ENCODE measurements at regions not wholly inside any gene's neighbourhood (a gene's known extent, or its start where the extent isn't known, plus 50 kb on each side); places are given as distances from the start of the nearest gene placed in this dataset.

- ChIA-PET CTCF (ENCODE audit: partially characterized antibody) (no interaction called here), POLR2A (ENCODE audit: partially characterized antibody) (no interaction called here)
- H3K56ac ChIP-seq (replicated peaks; ENCODE audit: insufficient read length, low read depth, low read length), result no peak overlapping the region
- H3K23me2 ChIP-seq (ENCODE audit: low read depth, low read length), result no peaks in the 10 kb centered on the region
- H3K18ac ChIP-seq (ENCODE audit: extremely low read depth, low read length), result no peak overlapping the region
- H4K5ac ChIP-seq (ENCODE audit: insufficient read length, low read depth, low read length), result no peak overlapping the region
- no peak overlapping the region for H3K4me3 ChIP-seq (ENCODE audit: extremely low read depth in 1 of 4, insufficient read depth in 2 of 4, low read depth in 3 of 4, low read length in 4 of 4)
- no peaks in the 10 kb centered on the region for H3K9me3 ChIP-seq (ENCODE audit: insufficient read depth in 2 of 2, low read depth in 1 of 2, low read length in 1 of 2)
- H3K79me1 ChIP-seq (ENCODE audit: low read depth, low read length), result no peaks in the 10 kb centered on the region
- H4K20me1 ChIP-seq (replicated peaks in 1 of 2; ENCODE audit: control insufficient read depth in 1 of 2, insufficient read depth in 2 of 2, low read length in 2 of 2), result no peaks in the 10 kb centered on the region
- no peak overlapping the region for H2BK15ac ChIP-seq (ENCODE audit: low read length)
- no peak overlapping the region for H2AFZ ChIP-seq (ENCODE audit: low read length)
- no peaks in the 10 kb centered on the region for H3K36me3 ChIP-seq (ENCODE audit: control insufficient read depth in 2 of 4, insufficient read depth in 4 of 4, low read length in 3 of 4)
- no peak for FAIRE-seq
- WGBS, 2 experiments (ENCODE audit: extremely low coverage in 1 of 2, insufficient coverage in 1 of 2, insufficient read length in 1 of 2, insufficient replicate concordance in 2 of 2, low coverage in 1 of 2, low lambda C conversion rate in 2 of 2, missing lambda C conversion rate in 1 of 2), result 90% methylated on average over 1 of the region's 1 CpG; no CpG with 5 or more reads in 1 of the 2 experiments
- no peak overlapping the region for H2AK5ac ChIP-seq (ENCODE audit: low read depth, low read length)
- H2BK120ac ChIP-seq (replicated peaks; ENCODE audit: low read depth, low read length), result no peak overlapping the region
- H4K8ac ChIP-seq (ENCODE audit: extremely low read depth, insufficient read depth, low read length), result no peak overlapping the region
- H2BK12ac ChIP-seq (ENCODE audit: low read depth, low read length), result no peak overlapping the region
- no peak overlapping the region for H2BK20ac ChIP-seq (ENCODE audit: low read length)
- no peak overlapping the region for H3K23ac ChIP-seq (ENCODE audit: insufficient read length)
- no peaks in the 10 kb centered on the region for H3K79me2 ChIP-seq (ENCODE audit: control insufficient read depth in 1 of 2, insufficient read depth in 2 of 2, low read length in 2 of 2)
- no peak overlapping the region for H3K9ac ChIP-seq (replicated peaks in 1 of 4; ENCODE audit: extremely low read depth in 1 of 4, low read depth in 3 of 4, low read length in 3 of 4)
- no peak overlapping the region for H3K4me2 ChIP-seq (ENCODE audit: insufficient read depth in 1 of 2, low read depth in 2 of 2, low read length in 2 of 2)
- no peak overlapping the region for H3K27ac ChIP-seq (ENCODE audit: low read depth, low read length)
- H3K4me1 ChIP-seq (replicated peaks in 1 of 4; ENCODE audit: control insufficient read depth in 3 of 4, insufficient read depth in 4 of 4, low read length in 3 of 4), result peaks cover 0 to 3% (median 0%) of the 10 kb centered on the region in 4 experiments; a peak in 1 of 7 replicates
- H2BK5ac ChIP-seq (ENCODE audit: low read depth, low read length), result no peak overlapping the region
- no peaks in the 10 kb centered on the region for H3K27me3 ChIP-seq (replicated peaks in 1 of 4; ENCODE audit: control insufficient read depth in 3 of 4, extremely low read depth in 1 of 4, insufficient read depth in 3 of 4, low read length in 3 of 4)
- no peak for DNase-seq (ENCODE audit: low read depth in 1 of 2, low spot score in 2 of 2)
- H3K4ac ChIP-seq (replicated peaks; ENCODE audit: insufficient read length, low read depth, low read length), result no peak overlapping the region
- TF ChIP-seq GABPA (IDR thresholded peaks at IDR 0.05; ENCODE audit: borderline replicate concordance, insufficient read depth, low read length), result no peak
- no peak for TF ChIP-seq SP2 (IDR thresholded peaks at IDR 0.05; ENCODE audit: low read length)
- TF ChIP-seq RNF2 (IDR thresholded peaks at IDR 0.05; ENCODE audit: borderline replicate concordance, low read depth, low read length, missing control alignments, poor library complexity, severe bottlenecking), result no peak
- TF ChIP-seq FOSL1 (IDR thresholded peaks at IDR 0.05; ENCODE audit: insufficient read depth, low read depth, low read length), result no peak
- no peak for TF ChIP-seq TCF12 (IDR thresholded peaks at IDR 0.05; ENCODE audit: low read depth, low read length)
- no peak overlapping the region for H3K14ac ChIP-seq (ENCODE audit: insufficient read length)
- no peak overlapping the region for H4K91ac ChIP-seq (replicated peaks; ENCODE audit: insufficient read length, low read length)
Observed at GRCh38 chr12:46519407-46519806, 146.8 kb upstream of the SLC38A2 start.
